Erythroblast (primary cell): ENCODE measurements at regions not wholly inside any gene's neighbourhood (a gene's known extent, or its start where the extent isn't known, plus 50 kb on each side); places are given as distances from the start of the nearest gene placed in this dataset.
"Not testable (repeated sequence)": the region's sequence is repeated elsewhere in the genome, so short reads cannot be mapped to it uniquely, and the experiment has no call there.

Source experiments
- DNase-seq, 2 experiments: peaks; one replicate each; lab custom pipeline; 2025; lab: John Stamatoyannopoulos, UW
- GATA1 ChIP-seq: IDR thresholded peaks from 2 replicates; pipeline ENCODE4 v1.6.1; 2011; ENCODE audit warnings: low read depth, mild to moderate bottlenecking, control low read depth, low read length, moderate library complexity
- POLR2A ChIP-seq: IDR thresholded peaks from 2 replicates; pipeline ENCODE4 v1.6.1; 2011; ENCODE audit warnings: mild to moderate bottlenecking, low read length

- no peak for DNase-seq
- TF ChIP-seq POLR2A: no peak
- TF ChIP-seq GATA1: no peak
Measured at GRCh38 chr14:65174783-65175182, 72.5 kb upstream of the MAX start.

DNA sequence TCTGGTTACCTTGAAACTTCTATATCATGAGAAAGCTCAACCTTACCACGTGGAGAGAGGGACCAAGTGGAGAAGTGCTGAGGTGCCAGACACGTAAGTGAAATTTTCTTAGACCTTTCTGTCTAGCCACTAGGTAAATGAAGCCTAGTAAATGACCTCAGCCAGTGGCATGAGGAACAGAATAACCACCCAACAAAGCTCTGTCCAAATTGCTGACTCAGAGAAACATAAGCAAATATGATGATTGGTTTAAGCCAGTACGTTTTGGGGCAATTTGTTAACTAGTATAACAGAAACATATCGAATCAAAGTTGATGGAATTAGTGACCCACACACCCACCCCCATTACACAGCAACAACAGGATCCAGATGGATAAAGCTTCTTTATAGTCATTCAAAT, 75.2 kb upstream of the MAX start:
- DNase-seq: no peak

GRCh38 chr14:65179231-65179630, 76.9 kb upstream of the MAX start:
- DNase-seq: not testable (repeated sequence)

More for the DNA sequence above, 75.2 kb upstream of the MAX start:
- TF ChIP-seq POLR2A (no peak), GATA1 (no peak)

DNA sequence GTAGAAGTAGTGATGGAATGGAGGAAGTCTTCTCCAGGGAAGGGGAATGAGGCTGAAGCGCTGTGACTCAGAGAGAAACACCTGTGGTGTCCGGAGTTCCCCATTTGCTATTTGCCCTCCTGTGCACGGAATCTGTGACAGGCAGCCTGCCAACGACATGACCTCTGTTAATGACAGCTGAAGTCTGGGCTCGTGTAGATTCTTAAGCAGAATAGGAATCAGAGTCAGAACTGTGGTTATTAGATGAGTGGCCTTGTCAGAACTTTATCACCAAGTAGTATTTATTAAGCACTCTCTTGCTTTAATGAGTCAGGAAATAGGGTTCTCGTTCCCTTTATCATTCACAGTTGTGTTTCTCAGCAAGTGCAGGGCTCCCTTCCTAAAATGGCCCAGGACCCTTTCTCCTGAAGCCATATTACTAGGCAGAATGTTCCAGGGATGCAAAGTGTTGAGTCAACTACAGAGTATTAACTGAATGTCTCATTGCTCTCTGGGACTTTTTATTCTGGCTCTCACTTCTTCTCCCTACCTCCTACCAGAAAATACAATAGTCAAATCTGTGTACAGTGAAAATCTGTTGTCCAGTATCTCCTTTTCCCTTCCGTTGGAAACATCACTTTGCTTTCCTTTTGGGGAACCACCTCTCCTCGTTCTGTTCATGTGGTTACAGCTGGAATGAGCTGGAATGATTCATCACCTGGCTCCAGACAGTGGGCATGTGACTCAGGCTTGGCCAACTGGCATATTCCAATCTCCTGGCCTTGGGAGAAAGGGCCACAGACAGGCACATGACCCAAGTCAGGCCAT, 77.8 kb upstream of the MAX start:
- TF ChIP-seq GATA1: no peak
- TF ChIP-seq POLR2A: no peak
- DNase-seq: no peak

DNA sequence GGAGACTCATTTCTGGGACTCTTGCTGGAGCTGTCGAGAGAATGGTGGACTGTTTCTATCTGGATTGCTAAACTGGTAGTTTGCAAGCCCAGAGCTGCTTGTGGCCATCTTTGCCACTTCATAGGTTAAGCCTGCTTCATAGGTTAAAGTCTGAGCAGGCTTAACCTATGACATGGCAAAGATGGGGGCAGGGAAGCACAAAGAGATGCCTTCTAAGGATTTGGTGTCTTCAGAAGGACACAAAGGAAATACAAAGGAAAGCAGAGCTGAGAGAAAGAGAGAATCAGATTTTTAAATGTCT, 78.4 kb upstream of the MAX start:
- TF ChIP-seq GATA1 (no peak), POLR2A (no peak)
- DNase-seq: no peak

DNA sequence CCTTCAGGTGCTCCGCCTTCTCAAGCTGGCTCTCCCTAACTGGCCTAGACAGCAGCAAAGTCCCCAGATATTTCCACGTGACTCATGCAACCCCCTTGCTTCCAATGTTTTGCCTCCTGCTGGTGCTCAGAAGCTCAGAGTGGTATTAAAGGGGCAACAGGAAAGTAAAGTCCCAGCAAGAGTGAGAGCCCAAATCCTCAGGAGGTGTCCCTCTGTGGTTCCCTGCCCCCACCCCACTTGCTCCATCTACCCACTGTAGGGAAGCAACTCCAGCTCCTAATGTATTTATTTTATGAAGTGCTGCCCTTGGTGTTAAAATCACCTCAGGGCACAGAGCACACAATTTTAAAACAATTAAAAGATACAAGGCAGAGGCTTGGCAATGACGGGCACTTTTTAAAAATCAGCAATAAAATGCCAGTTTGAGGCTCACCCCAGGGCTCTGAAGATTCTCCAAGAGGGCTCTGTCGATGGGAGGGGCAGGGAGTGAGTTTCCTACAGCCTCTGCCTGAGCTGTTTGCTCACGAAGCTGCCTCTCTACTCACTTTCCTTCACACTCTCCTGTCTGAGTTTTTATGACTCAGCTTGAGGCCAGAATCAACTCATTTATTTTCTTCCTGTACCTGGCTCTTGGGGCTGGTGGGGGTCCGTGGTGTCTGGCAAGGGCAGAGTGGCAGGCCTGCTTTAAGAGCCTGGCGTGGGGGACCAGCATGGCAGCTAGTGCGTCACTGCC, 81.9 kb upstream of the MAX start:
- TF ChIP-seq GATA1 (no peak), POLR2A (no peak)
- DNase-seq: no peak

GRCh38 chr14:65185829-65186228, 83.5 kb upstream of the MAX start:
- TF ChIP-seq POLR2A (no peak), GATA1 (no peak)
- no peak for DNase-seq

- DNase-seq: no peak
- no peak for TF ChIP-seq GATA1
- no peak for TF ChIP-seq POLR2A
Measured at GRCh38 chr14:65186951-65187350, 84.6 kb upstream of the MAX start.

GRCh38 chr14:65187421-65188049, 85.2 kb upstream of the MAX start:
- no peak for TF ChIP-seq POLR2A
- TF ChIP-seq GATA1: no peak
- no peak for DNase-seq

DNA sequence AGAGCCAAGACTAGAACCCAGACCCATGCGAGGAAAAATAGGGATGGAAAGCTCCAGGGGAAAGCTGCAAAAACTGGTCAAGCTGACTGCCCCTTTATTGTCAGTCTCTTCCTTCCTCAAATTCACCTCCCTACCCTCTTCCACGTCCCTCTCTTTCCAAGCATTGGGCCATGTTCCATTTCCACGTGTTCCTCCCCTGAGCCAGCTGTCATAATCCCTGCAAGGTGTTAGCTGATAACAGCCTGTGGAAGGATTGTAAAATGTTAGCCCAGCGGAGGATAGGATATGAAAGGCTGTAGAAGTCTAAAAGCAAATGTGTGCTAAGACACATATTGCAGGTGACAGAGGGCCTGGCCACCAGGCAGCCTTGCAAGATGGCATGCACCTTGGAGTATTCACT, 88.0 kb upstream of the MAX start:
- DNase-seq: no peak

GRCh38 chr14:65191716-65192115, 89.4 kb upstream of the MAX start:
- no peak for TF ChIP-seq POLR2A
- TF ChIP-seq GATA1: no peak
- DNase-seq: no peak

More for the DNA sequence above, 88.0 kb upstream of the MAX start:
- no peak for TF ChIP-seq POLR2A
- no peak for TF ChIP-seq GATA1

DNA sequence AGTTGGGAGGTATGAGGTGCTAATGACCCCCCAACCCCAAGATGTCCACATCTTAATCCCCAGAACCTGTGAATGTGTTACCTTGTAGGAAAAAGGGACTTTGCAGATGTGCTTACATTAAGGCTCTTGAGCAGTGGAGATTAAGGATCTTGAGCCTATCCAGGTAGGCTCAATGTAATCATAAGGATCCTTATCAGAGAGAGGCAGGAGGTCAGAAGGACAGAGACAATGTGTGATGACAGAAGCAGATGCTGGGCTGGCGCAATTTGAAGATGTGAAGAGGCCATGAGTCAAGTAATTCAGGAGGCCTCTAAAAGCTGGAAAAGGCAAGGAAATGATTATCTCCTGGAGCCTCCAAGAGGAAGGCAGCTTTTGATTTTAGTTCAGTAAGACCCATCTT, 90.4 kb upstream of the MAX start:
- DNase-seq: no peak
- TF ChIP-seq GATA1: no peak
- no peak for TF ChIP-seq POLR2A

DNA sequence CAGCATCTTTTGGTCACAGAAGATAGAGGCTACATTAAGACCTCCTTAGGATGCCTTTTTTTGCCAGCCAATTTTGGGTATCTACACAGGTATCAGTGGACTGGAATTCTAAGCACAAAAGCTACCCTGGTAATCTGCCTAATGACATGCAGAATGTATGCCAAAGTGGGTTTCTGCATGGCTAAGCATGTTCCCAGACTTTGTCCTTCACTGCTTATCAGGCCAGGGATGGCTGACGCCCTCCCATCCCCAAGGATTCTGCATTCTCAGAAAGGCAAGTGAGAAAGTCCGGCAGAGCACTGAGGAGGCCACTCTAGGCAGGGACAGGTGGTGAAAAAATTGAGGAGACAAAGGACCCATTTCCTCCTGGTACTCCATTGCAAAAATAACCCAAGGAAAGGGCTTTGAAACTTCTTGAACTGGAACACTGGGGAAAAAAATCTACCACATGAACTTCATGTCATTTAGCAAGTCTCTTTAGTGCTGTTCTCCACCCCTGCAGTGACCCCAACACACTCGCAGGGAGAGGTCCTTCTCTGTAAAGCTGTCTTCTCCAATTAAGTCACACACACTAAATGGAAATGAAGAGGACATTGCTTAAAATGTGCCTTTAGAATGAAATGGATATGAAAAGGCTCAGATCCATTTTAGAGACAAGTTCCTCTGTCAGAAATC, 91.7 kb upstream of the MAX start:
- no peak for TF ChIP-seq GATA1
- no peak for TF ChIP-seq POLR2A
- DNase-seq: no peak
